KMS-11 (cell line): ENCODE measurements at regions not wholly inside any gene's neighbourhood (a gene's known extent, or its start where the extent isn't known, plus 50 kb on each side); places are given as distances from the start of the nearest gene placed in this dataset.
A peak's percentile ranks its signal among the peaks of the same experiment; 100 is the strongest.

Experiments used
- H2AFZ ChIP-seq: fragments of 200-600 bp; sonication (generic); 2 replicates; pipeline ENCODE4 v1.6.1; 2016; ENCODE audit warnings: antibody characterized with exemption, mixed run types, low read depth
- H3K27ac ChIP-seq: fragments of 200-600 bp; sonication (generic); 2 replicates; pipeline ENCODE4 v1.6.1; 2016; ENCODE audit warnings: mild to moderate bottlenecking, mixed run types
- H3K27me3 ChIP-seq: fragments of 200-600 bp; sonication (generic); 2 replicates; pipeline ENCODE4 v1.6.1; 2017; ENCODE audit warnings: mild to moderate bottlenecking, low read depth, mixed run types, moderate library complexity; ENCODE audit not compliant: insufficient read depth
- H3K36me3 ChIP-seq: fragments of 200-600 bp; sonication (generic); 2 replicates; pipeline ENCODE4 v1.6.1; 2017; ENCODE audit warnings: mild to moderate bottlenecking, mixed run types; ENCODE audit not compliant: insufficient read depth
- H3K4me1 ChIP-seq: fragments of 200-600 bp; sonication (generic); 2 replicates; pipeline ENCODE4 v1.6.1; 2016; ENCODE audit warnings: mild to moderate bottlenecking, low read depth, mixed run types; ENCODE audit not compliant: poor library complexity, severe bottlenecking
- H3K4me2 ChIP-seq: fragments of 200-600 bp; sonication (generic); 2 replicates; pipeline ENCODE4 v1.7.0; 2016; ENCODE audit warnings: mild to moderate bottlenecking, mixed run types
- H3K4me3 ChIP-seq: fragments of 200-600 bp; sonication (generic); IDR thresholded peaks from 2 replicates; pipeline ENCODE4 v1.6.1; 2017; ENCODE audit warnings: low read depth, low read length, mixed read lengths; ENCODE audit not compliant: insufficient read depth
- H3K79me2 ChIP-seq: fragments of 200-600 bp; sonication (generic); 2 replicates; pipeline ENCODE4 v1.6.1; 2016; ENCODE audit warnings: low read depth, mixed run types; ENCODE audit not compliant: insufficient read depth
- H3K9ac ChIP-seq: fragments of 200-600 bp; sonication (generic); 2 replicates; pipeline ENCODE4 v1.6.1; 2016; ENCODE audit warnings: mild to moderate bottlenecking, mixed run types
- H4K20me1 ChIP-seq: fragments of 200-600 bp; sonication (generic); 2 replicates; pipeline ENCODE4 v1.6.1; 2016; ENCODE audit warnings: mild to moderate bottlenecking, mixed run types; ENCODE audit not compliant: insufficient read depth
- TF ChIP-seq, protein P1 (sequence below): fragments of 200-600 bp; sonication (generic); conservative IDR thresholded peaks from 2 replicates; pipeline ENCODE4 v1.6.1; 2017; ENCODE audit warnings: low read depth, mild to moderate bottlenecking, antibody characterized with exemption, low read length, moderate library complexity, mixed read lengths

DNA sequence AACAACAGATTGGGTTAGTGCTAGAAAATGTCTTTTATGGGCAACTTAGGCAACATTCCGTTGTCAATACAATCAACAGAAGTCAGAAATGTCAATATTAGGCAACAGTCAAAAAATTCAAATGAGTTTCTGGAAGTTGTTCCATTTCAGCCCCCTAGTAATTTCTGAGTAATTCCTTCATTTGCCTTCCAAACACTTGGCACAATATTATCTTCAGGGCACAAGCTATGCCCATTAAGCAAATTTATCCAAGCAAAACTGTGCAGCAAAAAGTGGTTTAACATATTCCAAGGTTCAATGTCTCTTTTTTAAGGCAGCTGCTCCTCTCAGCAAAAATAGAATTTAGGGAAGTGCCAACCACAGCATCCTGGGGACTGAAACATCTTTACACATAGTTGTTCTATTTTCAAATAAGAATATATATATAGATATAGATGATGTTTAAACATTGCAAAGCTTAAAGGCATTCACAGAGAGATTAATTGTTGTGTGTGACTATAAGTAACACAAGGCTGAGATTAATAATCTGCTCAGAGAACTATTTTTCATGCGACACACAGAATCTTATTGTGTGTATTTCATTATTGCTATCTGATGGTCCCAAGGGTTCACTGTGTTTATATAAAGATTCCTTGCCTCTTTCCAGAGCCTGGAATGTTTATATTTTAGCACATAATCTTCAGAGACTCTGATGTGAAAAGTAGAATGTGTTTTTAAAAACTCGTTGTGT, 75.2 kb upstream of the ADTRP start:
- no peaks in the 10 kb centered on the region for H3K79me2 ChIP-seq
- no peaks in the 10 kb centered on the region for H4K20me1 ChIP-seq
- H3K9ac ChIP-seq = no peak overlapping the region
- H3K4me2 ChIP-seq = no peak overlapping the region
- H3K36me3 ChIP-seq = no peaks in the 10 kb centered on the region
- H2AFZ ChIP-seq = no peak overlapping the region
- TF ChIP-seq, protein P1, sequence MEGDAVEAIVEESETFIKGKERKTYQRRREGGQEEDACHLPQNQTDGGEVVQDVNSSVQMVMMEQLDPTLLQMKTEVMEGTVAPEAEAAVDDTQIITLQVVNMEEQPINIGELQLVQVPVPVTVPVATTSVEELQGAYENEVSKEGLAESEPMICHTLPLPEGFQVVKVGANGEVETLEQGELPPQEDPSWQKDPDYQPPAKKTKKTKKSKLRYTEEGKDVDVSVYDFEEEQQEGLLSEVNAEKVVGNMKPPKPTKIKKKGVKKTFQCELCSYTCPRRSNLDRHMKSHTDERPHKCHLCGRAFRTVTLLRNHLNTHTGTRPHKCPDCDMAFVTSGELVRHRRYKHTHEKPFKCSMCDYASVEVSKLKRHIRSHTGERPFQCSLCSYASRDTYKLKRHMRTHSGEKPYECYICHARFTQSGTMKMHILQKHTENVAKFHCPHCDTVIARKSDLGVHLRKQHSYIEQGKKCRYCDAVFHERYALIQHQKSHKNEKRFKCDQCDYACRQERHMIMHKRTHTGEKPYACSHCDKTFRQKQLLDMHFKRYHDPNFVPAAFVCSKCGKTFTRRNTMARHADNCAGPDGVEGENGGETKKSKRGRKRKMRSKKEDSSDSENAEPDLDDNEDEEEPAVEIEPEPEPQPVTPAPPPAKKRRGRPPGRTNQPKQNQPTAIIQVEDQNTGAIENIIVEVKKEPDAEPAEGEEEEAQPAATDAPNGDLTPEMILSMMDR = no peak
- no peak overlapping the region for H3K27ac ChIP-seq
- H3K4me1 ChIP-seq = peaks cover 15% of the 10 kb centered on the region
- H3K27me3 ChIP-seq = no peaks in the 10 kb centered on the region
- H3K4me3 ChIP-seq = no peak overlapping the region

DNA sequence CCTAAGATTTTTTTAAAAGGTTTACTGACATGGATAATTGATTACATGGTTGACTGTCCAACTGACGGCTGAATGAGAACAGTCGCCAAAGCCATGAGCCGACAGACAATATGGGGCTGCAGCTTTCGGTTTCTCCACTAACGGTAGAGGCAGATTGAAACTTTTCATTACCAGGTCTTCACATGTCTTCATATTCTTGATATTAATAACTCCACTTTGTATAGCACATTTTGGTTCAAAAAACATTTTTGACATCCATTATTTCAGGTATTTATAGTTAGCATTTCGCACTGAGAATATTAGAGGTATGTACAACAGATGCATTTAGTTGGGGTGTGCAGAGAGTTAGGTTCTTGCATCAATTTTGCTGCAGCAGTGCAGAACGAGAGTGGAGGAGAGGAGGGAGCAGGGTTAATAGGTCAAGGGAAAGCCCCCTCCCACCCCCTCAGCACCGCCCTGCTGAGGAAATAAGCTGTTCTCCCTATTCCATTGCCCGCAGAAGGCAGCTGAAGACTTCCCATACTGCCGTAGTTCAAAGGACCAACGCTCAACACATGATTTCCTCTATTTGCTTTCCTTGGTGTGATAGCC, 73.6 kb upstream of the ADTRP start:
- Histone ChIP-seq H3K79me2 (no peaks in the 10 kb centered on the region), H3K27me3 (no peaks in the 10 kb centered on the region), H4K20me1 (no peaks in the 10 kb centered on the region), H2AFZ (no peak overlapping the region), H3K9ac (no peak overlapping the region), H3K4me1 (peaks cover 32% of the 10 kb centered on the region), H3K36me3 (no peaks in the 10 kb centered on the region), H3K4me3 (no peak overlapping the region), H3K4me2 (no peak overlapping the region), H3K27ac (no peak overlapping the region)
- TF ChIP-seq, protein P1 = no peak

DNA sequence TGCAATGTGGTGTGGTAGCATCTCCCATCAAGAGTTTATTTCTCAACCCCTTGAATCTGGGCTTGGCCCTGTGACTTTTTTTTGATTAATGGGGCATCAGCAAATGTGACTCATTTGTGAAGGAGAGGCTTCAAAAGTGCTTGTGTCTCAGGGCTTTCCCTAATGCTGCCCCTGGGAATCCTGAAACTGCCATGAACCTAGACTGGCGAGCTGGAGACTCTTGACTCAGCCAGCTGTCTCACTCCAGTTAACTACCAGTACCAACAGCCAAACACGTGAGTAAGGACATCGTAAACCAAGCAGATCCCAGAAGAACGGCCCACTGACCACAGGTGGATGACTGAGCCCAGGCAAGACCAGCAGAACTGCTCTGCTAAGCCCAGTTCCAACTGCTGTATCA, 72.8 kb upstream of the ADTRP start:
- peaks cover 39% of the 10 kb centered on the region for H3K4me1 ChIP-seq
- TF ChIP-seq, protein P1 = no peak
- H3K4me2 ChIP-seq = no peak overlapping the region
- H4K20me1 ChIP-seq = no peaks in the 10 kb centered on the region
- no peak overlapping the region for H3K4me3 ChIP-seq
- H3K36me3 ChIP-seq = no peaks in the 10 kb centered on the region
- H3K27ac ChIP-seq = no peak overlapping the region
- no peak overlapping the region for H3K9ac ChIP-seq
- no peak overlapping the region for H2AFZ ChIP-seq
- no peaks in the 10 kb centered on the region for H3K27me3 ChIP-seq
- H3K79me2 ChIP-seq = no peaks in the 10 kb centered on the region

DNA sequence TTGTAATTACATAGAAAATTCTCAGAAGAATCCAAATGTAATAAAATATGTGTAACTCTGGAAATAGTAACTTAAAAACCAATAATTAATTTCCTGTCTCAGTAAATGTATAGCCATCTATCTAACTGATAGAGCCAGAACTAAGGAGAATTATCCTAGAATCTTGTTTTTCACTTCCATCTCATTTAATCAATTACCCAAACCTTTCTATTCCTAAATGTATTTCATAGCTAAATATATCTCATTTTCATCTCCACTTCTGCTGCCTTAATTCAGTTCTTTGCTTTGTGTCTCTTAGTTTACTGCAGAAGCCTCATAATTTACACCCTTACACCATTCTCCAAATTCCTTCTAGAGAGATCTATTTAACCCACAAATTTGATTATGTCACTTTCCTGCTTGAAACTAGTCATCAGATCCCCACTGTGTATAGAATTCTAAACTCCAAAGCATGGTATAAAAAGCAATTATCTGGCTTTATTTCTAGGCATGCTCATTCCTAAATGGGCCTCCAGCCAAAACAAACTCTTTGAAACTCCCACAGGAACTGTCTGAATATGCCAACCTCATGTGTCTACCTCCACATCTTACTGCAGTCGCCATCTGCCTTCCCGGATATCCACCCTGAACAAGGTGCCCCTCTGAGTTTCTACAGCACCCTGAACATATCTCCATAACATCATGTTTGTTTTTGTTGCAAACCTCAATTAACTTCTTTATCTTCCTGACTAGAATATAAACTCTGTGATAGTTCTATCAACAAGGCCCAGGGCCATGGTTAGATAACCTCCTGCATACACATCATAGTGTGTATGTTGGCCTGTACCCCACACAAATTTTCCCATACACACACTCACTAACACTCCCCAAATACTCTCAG, 70.5 kb upstream of the ADTRP start:
- H3K27me3 ChIP-seq = no peaks in the 10 kb centered on the region
- H2AFZ ChIP-seq = no peak overlapping the region
- no peak overlapping the region for H3K4me3 ChIP-seq
- no peak overlapping the region for H3K27ac ChIP-seq
- H3K79me2 ChIP-seq = no peaks in the 10 kb centered on the region
- no peaks in the 10 kb centered on the region for H4K20me1 ChIP-seq
- H3K4me2 ChIP-seq = peak overlapping the region; percentile 71; the same call in 1 of the 2 replicates
- H3K9ac ChIP-seq = no peak overlapping the region
- TF ChIP-seq, protein P1 = no peak
- H3K4me1 ChIP-seq = peaks cover 53% of the 10 kb centered on the region
- no peaks in the 10 kb centered on the region for H3K36me3 ChIP-seq
